ENCODE measurements at regions not wholly inside any gene's neighbourhood (a gene's known extent, or its start where the extent isn't known, plus 50 kb on each side); places are given as distances from the start of the nearest gene placed in this dataset.

DNA sequence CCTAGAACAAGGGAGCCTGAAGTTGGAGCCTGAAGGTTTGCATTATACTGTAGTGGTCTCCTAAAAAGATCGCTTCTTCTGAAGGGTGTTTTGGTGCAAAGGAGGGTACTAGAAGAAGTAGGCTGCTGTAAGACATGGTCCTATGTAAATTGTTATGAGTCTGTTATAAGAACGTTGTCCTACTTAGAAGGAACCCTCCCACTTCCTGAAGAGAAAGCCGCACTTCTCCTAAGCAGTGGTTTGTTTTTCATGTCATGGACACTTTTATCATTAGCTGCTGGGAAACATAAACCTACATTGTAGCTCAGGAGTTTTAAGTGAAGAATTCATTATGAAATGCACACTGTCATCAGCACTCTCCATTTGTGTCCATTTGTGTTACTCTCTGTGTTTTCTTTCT lies 129.1 kb upstream of the ITGB1 start:
- TF ChIP-seq GLIS2 (tag by site-specific recombination; IDR thresholded peaks at IDR 0.05) (no peak), ZNF302 (tag by site-specific recombination; IDR thresholded peaks at IDR 0.05; ENCODE audit: low read depth) (no peak), ZEB2 (tag by site-specific recombination; IDR thresholded peaks at IDR 0.05) (no peak), ZNF585B (tag by site-specific recombination; IDR thresholded peaks at IDR 0.05) (no peak), TCF7L2 (IDR thresholded peaks at IDR 0.05; ENCODE audit: borderline replicate concordance, low read depth, low read length) (no peak), ZSCAN23 (tag by site-specific recombination; IDR thresholded peaks at IDR 0.05) (no peak), YY1 (tag by site-specific recombination; IDR thresholded peaks at IDR 0.05) (no peak), ZNF501 (tag by site-specific recombination; IDR thresholded peaks at IDR 0.05) (no peak), ZNF510 (tag by site-specific recombination; IDR thresholded peaks at IDR 0.05; ENCODE audit: insufficient replicate concordance) (no peak), ZSCAN30 (tag by site-specific recombination; IDR thresholded peaks at IDR 0.05) (no peak)
- TF ChIP-seq, protein P1, sequence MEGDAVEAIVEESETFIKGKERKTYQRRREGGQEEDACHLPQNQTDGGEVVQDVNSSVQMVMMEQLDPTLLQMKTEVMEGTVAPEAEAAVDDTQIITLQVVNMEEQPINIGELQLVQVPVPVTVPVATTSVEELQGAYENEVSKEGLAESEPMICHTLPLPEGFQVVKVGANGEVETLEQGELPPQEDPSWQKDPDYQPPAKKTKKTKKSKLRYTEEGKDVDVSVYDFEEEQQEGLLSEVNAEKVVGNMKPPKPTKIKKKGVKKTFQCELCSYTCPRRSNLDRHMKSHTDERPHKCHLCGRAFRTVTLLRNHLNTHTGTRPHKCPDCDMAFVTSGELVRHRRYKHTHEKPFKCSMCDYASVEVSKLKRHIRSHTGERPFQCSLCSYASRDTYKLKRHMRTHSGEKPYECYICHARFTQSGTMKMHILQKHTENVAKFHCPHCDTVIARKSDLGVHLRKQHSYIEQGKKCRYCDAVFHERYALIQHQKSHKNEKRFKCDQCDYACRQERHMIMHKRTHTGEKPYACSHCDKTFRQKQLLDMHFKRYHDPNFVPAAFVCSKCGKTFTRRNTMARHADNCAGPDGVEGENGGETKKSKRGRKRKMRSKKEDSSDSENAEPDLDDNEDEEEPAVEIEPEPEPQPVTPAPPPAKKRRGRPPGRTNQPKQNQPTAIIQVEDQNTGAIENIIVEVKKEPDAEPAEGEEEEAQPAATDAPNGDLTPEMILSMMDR (tag by site-specific recombination; IDR thresholded peaks at IDR 0.05): no peak
- TF ChIP-seq, protein P2, sequence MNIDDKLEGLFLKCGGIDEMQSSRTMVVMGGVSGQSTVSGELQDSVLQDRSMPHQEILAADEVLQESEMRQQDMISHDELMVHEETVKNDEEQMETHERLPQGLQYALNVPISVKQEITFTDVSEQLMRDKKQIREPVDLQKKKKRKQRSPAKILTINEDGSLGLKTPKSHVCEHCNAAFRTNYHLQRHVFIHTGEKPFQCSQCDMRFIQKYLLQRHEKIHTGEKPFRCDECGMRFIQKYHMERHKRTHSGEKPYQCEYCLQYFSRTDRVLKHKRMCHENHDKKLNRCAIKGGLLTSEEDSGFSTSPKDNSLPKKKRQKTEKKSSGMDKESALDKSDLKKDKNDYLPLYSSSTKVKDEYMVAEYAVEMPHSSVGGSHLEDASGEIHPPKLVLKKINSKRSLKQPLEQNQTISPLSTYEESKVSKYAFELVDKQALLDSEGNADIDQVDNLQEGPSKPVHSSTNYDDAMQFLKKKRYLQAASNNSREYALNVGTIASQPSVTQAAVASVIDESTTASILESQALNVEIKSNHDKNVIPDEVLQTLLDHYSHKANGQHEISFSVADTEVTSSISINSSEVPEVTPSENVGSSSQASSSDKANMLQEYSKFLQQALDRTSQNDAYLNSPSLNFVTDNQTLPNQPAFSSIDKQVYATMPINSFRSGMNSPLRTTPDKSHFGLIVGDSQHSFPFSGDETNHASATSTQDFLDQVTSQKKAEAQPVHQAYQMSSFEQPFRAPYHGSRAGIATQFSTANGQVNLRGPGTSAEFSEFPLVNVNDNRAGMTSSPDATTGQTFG (tag by site-specific recombination; IDR thresholded peaks at IDR 0.05; ENCODE audit: borderline replicate concordance): no peak
- TF ChIP-seq, protein P3, sequence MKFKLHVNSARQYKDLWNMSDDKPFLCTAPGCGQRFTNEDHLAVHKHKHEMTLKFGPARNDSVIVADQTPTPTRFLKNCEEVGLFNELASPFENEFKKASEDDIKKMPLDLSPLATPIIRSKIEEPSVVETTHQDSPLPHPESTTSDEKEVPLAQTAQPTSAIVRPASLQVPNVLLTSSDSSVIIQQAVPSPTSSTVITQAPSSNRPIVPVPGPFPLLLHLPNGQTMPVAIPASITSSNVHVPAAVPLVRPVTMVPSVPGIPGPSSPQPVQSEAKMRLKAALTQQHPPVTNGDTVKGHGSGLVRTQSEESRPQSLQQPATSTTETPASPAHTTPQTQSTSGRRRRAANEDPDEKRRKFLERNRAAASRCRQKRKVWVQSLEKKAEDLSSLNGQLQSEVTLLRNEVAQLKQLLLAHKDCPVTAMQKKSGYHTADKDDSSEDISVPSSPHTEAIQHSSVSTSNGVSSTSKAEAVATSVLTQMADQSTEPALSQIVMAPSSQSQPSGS (tag by site-specific recombination; IDR thresholded peaks at IDR 0.05; ENCODE audit: low read depth): no peak

Measured in HEK293 (cell line).